HG02884 (cell line): ENCODE measurements at regions not wholly inside any gene's neighbourhood (a gene's known extent, or its start where the extent isn't known, plus 50 kb on each side); places are given as distances from the start of the nearest gene placed in this dataset.
"Not testable (repeated sequence)": the region's sequence is repeated elsewhere in the genome, so short reads cannot be mapped to it uniquely, and the experiment has no call there.

Source experiments
- ATAC-seq: cut with Tn5 transposase; IDR thresholded peaks from one replicate; pipeline ENCODE4 v1.9.1; 2021; ENCODE audit warnings: mild to moderate bottlenecking, moderate library complexity; ENCODE audit not compliant: unreplicated experiment

DNA sequence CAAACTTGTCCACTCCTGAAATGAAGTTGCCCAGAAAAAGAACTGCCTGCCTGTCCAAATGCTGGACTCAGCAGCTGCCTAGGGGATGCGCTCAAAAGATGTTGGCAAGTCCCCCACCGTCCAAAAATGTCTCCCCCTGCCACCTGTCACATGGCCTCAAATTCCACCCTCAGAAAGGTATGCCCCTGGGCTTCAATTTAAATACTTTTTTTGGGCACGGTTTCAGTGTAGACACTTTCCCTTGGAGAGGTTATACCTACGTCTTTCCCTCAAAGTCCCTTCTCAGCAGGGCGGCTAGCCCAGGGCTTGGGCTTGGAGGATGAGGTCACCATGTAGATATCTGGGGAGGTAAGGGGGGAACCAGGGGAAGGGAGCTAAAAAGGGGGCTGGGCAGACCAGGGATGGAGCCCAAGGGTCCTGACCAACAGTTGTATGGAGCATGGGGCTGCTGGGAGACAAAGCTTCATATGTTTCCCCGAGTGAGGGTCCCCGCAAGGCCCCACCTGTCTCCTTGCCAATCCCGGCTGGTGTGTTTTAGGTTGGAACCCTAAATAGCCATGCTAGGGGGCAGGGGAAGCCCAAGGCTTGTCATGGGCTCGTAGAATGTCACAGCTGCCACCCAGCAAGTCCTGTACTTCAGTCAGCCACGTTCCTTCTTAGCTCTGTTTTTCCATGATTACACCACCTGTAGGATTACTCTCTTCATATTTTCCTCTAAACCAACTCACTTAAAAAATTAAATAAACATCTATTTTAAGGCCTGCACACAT lies 131.2 kb upstream of the TBX3 start:
- ATAC-seq = no peak

- no peak for ATAC-seq
Measured at GRCh38 chr12:114812858-114813761, 129.1 kb upstream of the TBX3 start.

DNA sequence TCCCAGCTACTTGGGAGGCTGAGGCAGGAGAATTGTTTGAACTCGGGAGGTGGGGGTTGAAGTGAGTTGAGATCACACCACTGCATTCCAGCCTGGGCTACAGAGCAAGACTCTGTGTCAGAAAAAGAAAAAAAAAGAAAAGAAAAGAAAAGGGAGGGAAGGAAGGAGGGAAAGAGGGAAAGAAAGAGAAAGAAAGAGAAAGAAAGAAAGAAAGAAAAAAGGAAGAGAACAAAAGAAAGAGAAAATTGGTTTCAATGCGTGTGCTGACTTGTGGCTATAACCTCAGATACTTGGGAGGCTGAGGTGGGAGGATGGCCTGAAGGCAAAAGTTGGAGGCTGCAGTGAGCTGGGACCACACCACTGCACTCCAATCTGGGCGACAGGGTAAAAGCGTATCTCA lies 128.4 kb upstream of the TBX3 start:
- ATAC-seq = no peak

GRCh38 chr12:114809097-114809496 lies 125.1 kb upstream of the TBX3 start:
- ATAC-seq = no peak

DNA sequence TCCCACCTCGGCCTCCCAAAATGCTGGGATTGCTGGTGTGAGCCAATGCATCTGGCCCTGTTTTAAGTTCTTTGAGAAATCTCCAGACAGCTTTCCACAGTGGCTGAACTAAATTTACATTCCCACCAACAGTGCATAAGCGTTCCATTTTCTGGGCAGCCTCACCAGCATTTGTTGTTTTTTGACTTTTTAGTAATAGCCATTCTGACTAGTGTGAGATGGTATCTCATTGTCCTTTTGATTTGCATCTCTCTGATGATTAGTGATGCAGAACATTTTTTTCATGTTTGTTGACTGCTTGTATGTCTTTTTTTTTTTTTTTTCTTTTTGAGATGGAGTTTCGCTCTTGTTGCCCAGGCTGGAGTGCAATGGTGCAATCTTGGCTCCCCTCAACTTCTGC lies 117.4 kb upstream of the TBX3 start:
- ATAC-seq = not testable (repeated sequence)

- not testable (repeated sequence) for ATAC-seq
Measured at GRCh38 chr12:114800566-114800965, 116.6 kb upstream of the TBX3 start.

- ATAC-seq = no peak
Measured at GRCh38 chr12:114799574-114800487, 115.9 kb upstream of the TBX3 start.

DNA sequence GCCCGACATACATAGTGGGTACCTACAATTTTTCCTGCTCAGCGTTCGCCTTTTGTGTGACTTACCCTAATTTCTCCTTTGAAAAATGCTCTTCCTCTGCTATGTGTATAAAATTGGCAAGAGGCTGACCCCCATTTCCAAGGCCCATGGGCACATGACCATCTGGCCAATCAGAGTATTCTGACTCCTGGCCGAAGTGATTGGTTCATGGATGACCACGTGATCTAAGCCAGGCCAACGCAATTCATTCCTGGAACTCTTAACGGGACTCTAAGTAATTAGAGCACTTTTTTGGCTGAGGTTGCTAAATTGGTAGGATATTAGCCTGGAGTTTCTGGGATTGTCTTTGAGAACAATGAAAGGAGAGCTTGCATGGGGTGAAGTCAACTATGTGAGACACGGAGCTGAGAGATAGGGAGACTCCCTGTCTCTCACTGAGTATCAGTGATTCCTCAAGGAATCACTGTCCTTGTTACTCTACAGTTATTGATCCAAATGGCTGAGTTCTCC lies 110.1 kb upstream of the TBX3 start:
- no peak for ATAC-seq

GRCh38 chr12:114790276-114790675 lies 106.3 kb upstream of the TBX3 start:
- ATAC-seq = no peak

DNA sequence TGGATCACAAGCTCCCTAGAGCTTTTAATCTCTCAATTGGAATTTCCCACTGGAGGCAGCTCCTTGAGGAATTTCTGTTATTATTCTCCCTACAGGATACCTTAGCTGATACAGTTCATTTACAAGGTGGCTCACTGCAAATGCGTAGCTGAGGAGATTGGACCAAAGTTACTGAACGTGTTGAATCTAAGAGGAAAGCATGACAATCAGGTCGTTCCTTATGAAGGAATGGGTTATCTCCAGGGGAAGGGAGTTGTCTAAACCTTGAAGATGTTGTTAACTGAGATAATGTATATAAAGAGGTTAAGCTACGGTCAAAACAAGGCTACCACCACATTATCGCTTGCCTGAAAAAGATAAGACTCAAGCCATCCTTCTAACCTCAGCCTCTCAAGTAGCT lies 105.8 kb upstream of the TBX3 start:
- ATAC-seq = no peak

GRCh38 chr12:114789276-114789675 lies 105.3 kb upstream of the TBX3 start:
- ATAC-seq = no peak

DNA sequence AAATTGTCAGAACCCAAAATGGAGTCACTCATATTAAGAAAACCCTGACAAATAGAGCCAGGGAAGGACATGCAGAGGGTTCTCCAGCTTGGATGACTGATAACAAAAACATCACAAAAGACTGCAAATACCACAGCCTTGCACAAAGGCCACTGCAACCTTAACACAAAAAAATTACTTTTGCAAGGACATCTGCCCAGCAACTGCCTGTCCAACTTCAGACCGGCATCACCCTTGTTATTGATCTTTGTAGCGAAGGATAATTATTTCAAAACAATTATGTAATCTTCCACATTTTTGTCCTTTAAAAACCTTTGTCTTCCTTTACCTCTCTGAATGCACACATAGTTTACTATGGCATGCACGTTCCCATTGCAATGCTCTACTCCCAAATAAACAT lies 100.6 kb upstream of the TBX3 start:
- no peak for ATAC-seq

GRCh38 chr12:114783089-114783618 lies 99.2 kb upstream of the TBX3 start:
- no peak for ATAC-seq

DNA sequence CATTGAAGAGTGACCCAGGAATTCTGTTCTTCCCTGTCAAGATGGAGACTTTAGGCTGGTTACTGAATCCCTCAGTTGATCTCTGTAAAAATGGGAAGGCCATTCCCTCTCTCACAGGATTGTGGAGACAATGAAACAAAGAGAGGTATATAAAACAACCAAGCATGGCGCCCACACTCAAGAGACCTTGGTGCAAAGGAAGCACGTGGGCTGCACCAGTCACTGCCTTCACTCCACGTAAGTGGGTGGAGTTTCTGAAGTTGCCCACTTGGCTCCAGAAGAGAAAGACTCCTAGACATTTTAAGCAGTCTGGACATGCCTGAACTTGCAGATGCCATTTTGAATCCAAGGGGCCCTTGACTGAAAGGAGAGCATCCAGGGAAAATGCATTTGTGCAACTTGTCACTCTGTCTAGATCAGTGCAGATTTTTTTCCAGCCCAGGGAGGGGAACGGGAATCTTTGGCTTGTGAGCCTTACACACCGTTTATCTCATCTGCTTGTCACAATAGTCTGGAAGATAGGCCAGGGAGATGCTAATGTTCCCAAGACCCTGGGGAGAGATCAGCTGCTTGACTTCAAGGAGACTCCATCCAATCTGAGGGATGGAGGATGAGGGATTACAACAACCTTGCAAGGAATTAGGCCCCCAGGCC lies 96.9 kb upstream of the TBX3 start:
- no peak for ATAC-seq

DNA sequence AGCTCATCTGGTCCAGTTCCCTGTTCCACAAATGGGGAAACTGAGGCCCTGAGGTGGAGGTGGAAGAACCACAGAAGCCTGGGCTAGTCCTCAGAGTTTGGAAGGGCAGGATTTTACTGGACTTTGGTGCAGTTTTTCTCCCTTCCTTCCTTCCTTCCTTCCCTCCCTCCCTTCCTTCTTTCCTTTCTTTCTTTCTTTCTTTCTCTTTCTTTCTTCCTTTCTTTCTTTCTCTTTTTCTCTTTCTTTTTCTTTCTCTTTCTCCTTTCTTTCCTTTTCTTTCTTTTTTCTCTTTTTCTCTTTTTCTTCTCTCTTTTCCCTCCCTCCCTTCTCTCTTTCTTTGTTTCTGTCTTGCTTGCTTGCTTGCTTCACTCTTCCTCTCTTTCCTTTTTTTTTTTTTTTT lies 95.7 kb upstream of the TBX3 start:
- ATAC-seq = no peak

GRCh38 chr12:114779186-114779585 lies 95.2 kb upstream of the TBX3 start:
- ATAC-seq = no peak

DNA sequence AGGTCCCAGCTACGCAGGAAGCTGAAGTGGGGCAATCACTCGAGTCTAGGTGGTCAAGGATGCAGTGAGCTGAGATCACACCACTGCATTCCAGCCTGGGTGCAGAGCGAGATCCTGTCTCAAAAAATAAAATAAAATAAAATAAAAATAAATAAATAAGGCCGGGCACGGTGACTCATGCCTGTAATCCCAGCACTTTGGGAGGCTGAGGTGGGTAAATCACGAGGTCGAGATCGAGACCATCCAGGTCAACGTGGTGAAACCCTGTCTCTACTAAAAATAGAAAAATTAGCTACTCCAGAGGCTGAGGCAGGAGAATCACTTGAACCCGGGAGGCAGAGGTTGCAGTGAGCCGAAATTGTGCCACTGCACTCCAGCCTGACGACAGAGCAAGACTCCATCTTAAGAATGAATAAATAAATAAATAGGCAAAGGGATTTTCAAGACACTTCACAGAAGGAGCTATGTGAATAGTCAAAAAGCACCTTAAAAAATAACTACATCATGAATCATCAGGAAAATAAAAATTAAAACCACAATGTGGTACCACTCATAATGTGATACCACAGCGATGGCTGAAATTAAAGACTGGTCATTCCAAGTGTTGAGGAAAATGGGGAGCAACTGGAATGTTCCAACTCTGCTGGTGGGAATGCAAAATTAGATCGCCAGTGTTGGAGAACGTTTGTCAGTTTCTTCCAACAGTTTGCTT lies 92.9 kb upstream of the TBX3 start:
- no peak for ATAC-seq

DNA sequence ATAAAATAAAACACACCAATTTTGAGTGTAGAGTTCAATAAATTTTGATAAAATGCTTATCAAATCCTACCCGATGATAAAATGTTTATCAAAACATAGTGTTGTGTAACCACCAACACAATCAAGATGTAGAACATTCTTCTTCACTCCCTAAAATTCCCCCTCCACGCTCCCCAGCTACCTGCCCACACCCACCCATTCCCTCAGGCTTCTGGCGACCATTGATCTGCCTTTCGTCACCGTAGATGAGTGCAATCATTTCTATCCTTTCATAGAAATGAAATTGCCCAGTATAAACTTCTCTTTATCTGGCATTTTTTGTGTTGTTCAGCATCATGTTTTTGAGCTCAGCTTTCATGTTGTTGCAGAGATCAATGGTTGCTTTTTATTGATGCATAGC lies 90.7 kb upstream of the TBX3 start:
- no peak for ATAC-seq

GRCh38 chr12:114774197-114774596 lies 90.2 kb upstream of the TBX3 start:
- ATAC-seq = no peak
